Erythroblast (primary cell): ENCODE measurements at regions not wholly inside any gene's neighbourhood (a gene's known extent, or its start where the extent isn't known, plus 50 kb on each side); places are given as distances from the start of the nearest gene placed in this dataset.

Source experiments
- GATA1 ChIP-seq: IDR thresholded peaks from 2 replicates; pipeline ENCODE4 v1.6.1; 2011; ENCODE audit warnings: low read depth, mild to moderate bottlenecking, control low read depth, low read length, moderate library complexity
- POLR2A ChIP-seq: IDR thresholded peaks from 2 replicates; pipeline ENCODE4 v1.6.1; 2011; ENCODE audit warnings: mild to moderate bottlenecking, low read length

GRCh38 chr12:124642105-124642504 is 74.7 kb upstream of the NCOR2 start:
- TF ChIP-seq POLR2A: no peak
- no peak for TF ChIP-seq GATA1
